HG02678 (cell line): ENCODE measurements at regions not wholly inside any gene's neighbourhood (a gene's known extent, or its start where the extent isn't known, plus 50 kb on each side); places are given as distances from the start of the nearest gene placed in this dataset.
A peak's percentile ranks its signal among the peaks of the same experiment; 100 is the strongest.
"Not testable (repeated sequence)": the region's sequence is repeated elsewhere in the genome, so short reads cannot be mapped to it uniquely, and the experiment has no call there.

ENCODE experiments used
- ATAC-seq: cut with Tn5 transposase; IDR thresholded peaks from one replicate; pipeline ENCODE4 v1.9.1; 2021; ENCODE audit warnings: mild to moderate bottlenecking, moderate library complexity; ENCODE audit not compliant: unreplicated experiment

- ATAC-seq: no peak
Observed at GRCh38 chr2:195471807-195472206, 185.2 kb upstream of the SLC39A10 start.

- peak; percentile 17 for ATAC-seq
Observed at GRCh38 chr2:195471163-195471562, 185.9 kb upstream of the SLC39A10 start.

GRCh38 chr2:195470622-195471021 is 186.4 kb upstream of the SLC39A10 start:
- ATAC-seq: peak; percentile 23

- peak; percentile 80 for ATAC-seq
Observed at GRCh38 chr2:195468771-195469170, 188.3 kb upstream of the SLC39A10 start.

- no peak for ATAC-seq
Observed at GRCh38 chr2:195466427-195466826, 190.6 kb upstream of the SLC39A10 start.

- no peak for ATAC-seq
Observed at GRCh38 chr2:195461010-195461409, 196.0 kb upstream of the SLC39A10 start.

GRCh38 chr2:195458936-195459335 is 198.1 kb upstream of the SLC39A10 start:
- no peak for ATAC-seq

- no peak for ATAC-seq
Observed at GRCh38 chr2:195457873-195458272, 199.2 kb upstream of the SLC39A10 start.

GRCh38 chr2:195456771-195457170 is 200.3 kb upstream of the SLC39A10 start:
- no peak for ATAC-seq

- ATAC-seq: no peak
Observed at GRCh38 chr2:195451160-195451559, 205.9 kb upstream of the SLC39A10 start.

GRCh38 chr2:195450552-195451113 is 206.4 kb upstream of the SLC39A10 start:
- ATAC-seq: no peak

- no peak for ATAC-seq
Observed at GRCh38 chr2:195447323-195447975, 209.6 kb upstream of the SLC39A10 start.

GRCh38 chr2:195445639-195446038 is 211.4 kb upstream of the SLC39A10 start:
- no peak for ATAC-seq

GRCh38 chr2:195443926-195444325 is 213.1 kb upstream of the SLC39A10 start:
- ATAC-seq: no peak

GRCh38 chr2:195442458-195443175 is 214.4 kb upstream of the SLC39A10 start:
- ATAC-seq: no peak

- no peak for ATAC-seq
Observed at GRCh38 chr2:195438692-195439091, 218.3 kb upstream of the SLC39A10 start.

GRCh38 chr2:195437521-195437920 is 219.5 kb upstream of the SLC39A10 start:
- ATAC-seq: no peak

- no peak for ATAC-seq
Observed at GRCh38 chr2:195434346-195434745, 222.7 kb upstream of the SLC39A10 start.

- ATAC-seq: not testable (repeated sequence)
Observed at GRCh38 chr2:195433729-195434128, 223.3 kb upstream of the SLC39A10 start.

- no peak for ATAC-seq
Observed at GRCh38 chr2:195428673-195429072, 228.4 kb upstream of the SLC39A10 start.

- ATAC-seq: no peak
Observed at GRCh38 chr2:195425328-195425727, 231.7 kb upstream of the SLC39A10 start.

GRCh38 chr2:195419033-195419432 is 238.0 kb upstream of the SLC39A10 start:
- ATAC-seq: no peak
